H9 (cell line): ENCODE measurements at regions not wholly inside any gene's neighbourhood (a gene's known extent, or its start where the extent isn't known, plus 50 kb on each side); places are given as distances from the start of the nearest gene placed in this dataset.

Experiments
- DNase-seq: peaks from one replicate; pipeline ENCODE4 v3.0.0-alpha.2; 2017
- H2AFZ ChIP-seq: one replicate; pipeline ENCODE4 v1.6.1; 2013; ENCODE audit warnings: mild to moderate bottlenecking, low read length, control low read depth, moderate library complexity
- H2AK5ac ChIP-seq: 2 replicates; pipeline ENCODE4 v1.6.1; 2013; ENCODE audit warnings: low read length, control low read depth, mixed read lengths; ENCODE audit not compliant: insufficient read length
- H2BK120ac ChIP-seq: one replicate; pipeline ENCODE4 v1.6.1; 2013; ENCODE audit warnings: low read depth, mild to moderate bottlenecking, low read length, control low read depth, inconsistent platforms; ENCODE audit not compliant: poor library complexity, severe bottlenecking
- H2BK12ac ChIP-seq: 2 replicates; pipeline ENCODE4 v1.6.1; 2013; ENCODE audit warnings: low read length, control low read depth, mixed read lengths, low read depth; ENCODE audit not compliant: insufficient read length
- H2BK15ac ChIP-seq: 2 replicates; pipeline ENCODE4 v1.6.1; 2013; ENCODE audit warnings: low read depth, low read length, control low read depth
- H2BK20ac ChIP-seq: one replicate; pipeline ENCODE4 v1.6.1; 2013; ENCODE audit warnings: low read depth, mild to moderate bottlenecking, low read length, control low read depth, inconsistent platforms; ENCODE audit not compliant: poor library complexity, severe bottlenecking
- H2BK5ac ChIP-seq: 2 replicates; pipeline ENCODE4 v1.6.1; 2013; ENCODE audit warnings: low read length, control low read depth, mixed read lengths; ENCODE audit not compliant: insufficient read length
- H3K14ac ChIP-seq: 2 replicates; pipeline ENCODE4 v1.6.1; 2013; ENCODE audit warnings: low read length, control low read depth; ENCODE audit not compliant: insufficient read depth
- H3K18ac ChIP-seq: 2 replicates; pipeline ENCODE4 v1.6.1; 2013; ENCODE audit warnings: low read depth, mild to moderate bottlenecking, mixed read lengths, low read length, control low read depth; ENCODE audit not compliant: insufficient read length
- H3K23ac ChIP-seq: 2 replicates; pipeline ENCODE4 v1.6.1; 2013; ENCODE audit warnings: low read length, control low read depth, mixed read lengths, low read depth; ENCODE audit not compliant: insufficient read length
- H3K23me2 ChIP-seq: 2 replicates; pipeline ENCODE4 v1.6.1; 2013; ENCODE audit warnings: low read depth, mild to moderate bottlenecking, mixed read lengths, low read length, control low read depth; ENCODE audit not compliant: insufficient read length, poor library complexity, severe bottlenecking
- H3K27ac ChIP-seq: 2 replicates; pipeline ENCODE4 v1.5.1; 2013; ENCODE audit warnings: low read length, control low read depth, mixed read lengths, low read depth; ENCODE audit not compliant: insufficient read length
- H3K27me3 ChIP-seq: 2 replicates; pipeline ENCODE4 v1.6.1; 2013; ENCODE audit warnings: low read length, control low read depth, inconsistent platforms; ENCODE audit not compliant: insufficient read depth
- H3K4ac ChIP-seq: 2 replicates; pipeline ENCODE4 v1.6.1; 2013; ENCODE audit warnings: low read depth, mild to moderate bottlenecking, control low read depth, inconsistent platforms, low read length, moderate library complexity
- H3K4me1 ChIP-seq: 2 replicates; pipeline ENCODE4 v1.6.1; 2013; ENCODE audit warnings: low read length, control low read depth, inconsistent platforms; ENCODE audit not compliant: insufficient read depth
- H3K4me2 ChIP-seq: 2 replicates; pipeline ENCODE4 v1.6.1; 2013; ENCODE audit warnings: low read length, control low read depth, mixed read lengths; ENCODE audit not compliant: insufficient read length, insufficient read depth
- H3K56ac ChIP-seq: 2 replicates; pipeline ENCODE4 v1.6.1; 2013; ENCODE audit warnings: low read depth, mild to moderate bottlenecking, mixed read lengths, low read length, control low read depth; ENCODE audit not compliant: insufficient read length
- H3K79me1 ChIP-seq: 2 replicates; pipeline ENCODE4 v1.6.1; 2013; ENCODE audit warnings: low read depth, mild to moderate bottlenecking, moderate library complexity, low read length, control low read depth, inconsistent platforms; ENCODE audit not compliant: insufficient read depth, poor library complexity, severe bottlenecking
- H3K79me2 ChIP-seq: 2 replicates; pipeline ENCODE4 v1.6.1; 2013; ENCODE audit warnings: low read length, control low read depth, inconsistent platforms; ENCODE audit not compliant: insufficient read depth
- H3K9ac ChIP-seq: 2 replicates; pipeline ENCODE4 v1.6.1; 2013; ENCODE audit warnings: low read length, control low read depth, mixed read lengths; ENCODE audit not compliant: insufficient read length; ENCODE audit errors: extremely low read depth
- H3K9me3 ChIP-seq: one replicate; pipeline ENCODE4 v1.6.1; 2013; ENCODE audit warnings: low read depth, low read length, inconsistent platforms; ENCODE audit not compliant: control insufficient read depth
- H3T11ph ChIP-seq: one replicate; pipeline ENCODE4 v1.6.1; 2013; ENCODE audit warnings: mild to moderate bottlenecking, low read length, control low read depth, inconsistent platforms
- H4K20me1 ChIP-seq: one replicate; pipeline ENCODE4 v1.6.1; 2013; ENCODE audit not compliant: control insufficient read depth, insufficient read length, insufficient read depth
- H4K5ac ChIP-seq: 2 replicates; pipeline ENCODE4 v1.6.1; 2013; ENCODE audit warnings: low read depth, mild to moderate bottlenecking, mixed read lengths, low read length, control low read depth; ENCODE audit not compliant: insufficient read length
- H4K8ac ChIP-seq: replicated peaks from 2 replicates; pipeline ENCODE4 v1.6.1; 2013; ENCODE audit warnings: low read length, control low read depth, mixed read lengths, low read depth; ENCODE audit not compliant: insufficient read length
- H4K91ac ChIP-seq: 2 replicates; pipeline ENCODE4 v1.6.1; 2013; ENCODE audit warnings: low read depth, mild to moderate bottlenecking, moderate library complexity, mixed read lengths, low read length, control low read depth; ENCODE audit not compliant: insufficient read length
- H3K27ac Mint-ChIP-seq, 3 experiments: 2 replicates in 2 of 3; 3 replicates in 1 of 3; pipeline ENCODE4 v1.8.0; 2020 to 2021; ENCODE audit warnings: mixed read lengths in 3 of 3, mild to moderate bottlenecking in 1 of 3, moderate library complexity in 1 of 3
- H3K27me3 Mint-ChIP-seq: 2 replicates; pipeline ENCODE4 v1.8.0; 2021; ENCODE audit warnings: low read depth, mild to moderate bottlenecking, moderate library complexity, mixed read lengths
- H3K36me3 Mint-ChIP-seq, 3 experiments: 2 replicates in 2 of 3; 3 replicates in 1 of 3; pipeline ENCODE4 v1.8.0; 2020 to 2021; ENCODE audit warnings: low read depth in 3 of 3, mixed read lengths in 3 of 3; ENCODE audit not compliant: insufficient read depth in 1 of 3
- H3K4me1 Mint-ChIP-seq, 2 experiments: 2 replicates each; pipeline ENCODE4 v1.8.0; 2020; ENCODE audit warnings: mixed read lengths in 2 of 2
- H3K4me3 Mint-ChIP-seq, 2 experiments: 2 replicates in 1 of 2; 3 replicates in 1 of 2; pipeline ENCODE4 v1.8.0; 2020 to 2021; ENCODE audit warnings: mild to moderate bottlenecking in 2 of 2, mixed read lengths in 2 of 2, moderate library complexity in 1 of 2
- H3K9me3 Mint-ChIP-seq, 2 experiments: 2 replicates in 1 of 2; 3 replicates in 1 of 2; pipeline ENCODE4 v1.8.0; 2020; ENCODE audit warnings: mild to moderate bottlenecking in 2 of 2, mixed read lengths in 2 of 2, moderate library complexity in 1 of 2
- CTCF ChIP-seq: fragments of 200-600 bp; sonication (generic); conservative IDR thresholded peaks from 3 replicates; pipeline ENCODE4 v1.8.0; 2021; ENCODE audit warnings: antibody characterized with exemption, mild to moderate bottlenecking
- WGBS: extraction: QIAGEN DNeasy Blood & Tissue Kit; methylation state at CpG from one replicate; pipeline ENCODE4 v1.1.7; 2013; ENCODE audit warnings: missing lambda C conversion rate, low lambda C conversion rate, mixed read lengths; ENCODE audit not compliant: insufficient read length; ENCODE audit errors: extremely low coverage; 5-methylcytosine and 5-hydroxymethylcytosine counted together

- H3K27me3 Mint-ChIP-seq: peaks cover 4% of the 10 kb centered on the region
- H3K4me2 ChIP-seq: no peak overlapping the region
- no peaks in the 10 kb centered on the region for H3K9me3 ChIP-seq
- H3K36me3 Mint-ChIP-seq: no peaks in the 10 kb centered on the region
- no peak for TF ChIP-seq CTCF
- no peaks in the 10 kb centered on the region for H3K79me1 ChIP-seq
- H2BK120ac ChIP-seq: no peak overlapping the region
- H2BK5ac ChIP-seq: no peak overlapping the region
- H2BK20ac ChIP-seq: no peak overlapping the region
- no peak overlapping the region for H2BK15ac ChIP-seq
- DNase-seq: no peak
- H3K9me3 Mint-ChIP-seq: peaks cover 0 to 4% of the 10 kb centered on the region in 2 experiments; a peak in 1 of 5 replicates
- H3K79me2 ChIP-seq: no peaks in the 10 kb centered on the region
- H3K18ac ChIP-seq: no peak overlapping the region
- no peaks in the 10 kb centered on the region for H3K4me1 ChIP-seq
- no peak overlapping the region for H2BK12ac ChIP-seq
- H2AFZ ChIP-seq: no peak overlapping the region
- H4K5ac ChIP-seq: no peak overlapping the region
- H4K91ac ChIP-seq: no peak overlapping the region
- no peak overlapping the region for H4K8ac ChIP-seq
- no CpG with 5 or more reads among the region's 5 CpGs for WGBS
- no peaks in the 10 kb centered on the region for H3K4me1 Mint-ChIP-seq
- H3K23me2 ChIP-seq: no peaks in the 10 kb centered on the region
- no peaks in the 10 kb centered on the region for H4K20me1 ChIP-seq
- H3K23ac ChIP-seq: no peak overlapping the region
- no peak overlapping the region for H3K14ac ChIP-seq
- no peak overlapping the region for H3K27ac Mint-ChIP-seq
- no peak overlapping the region for H3K9ac ChIP-seq
- no peak overlapping the region for H2AK5ac ChIP-seq
- no peak overlapping the region for H3K27ac ChIP-seq
- H3K56ac ChIP-seq: no peak overlapping the region
- H3K27me3 ChIP-seq: no peaks in the 10 kb centered on the region
- H3K4me3 Mint-ChIP-seq: no peak overlapping the region
- no peak overlapping the region for H3T11ph ChIP-seq
- H3K4ac ChIP-seq: no peak overlapping the region
Measured at GRCh38 chr18:25805323-25805722, 285.1 kb downstream of the SS18 start.
